Stimulated activated naive CD8-positive, alpha-beta T cell treated with anti-CD3 and anti-CD28 coated beads, Interleukin-15, Interleukin-2, amounts not matched to agents 100 ng/mL and 50 ng/mL, for 24 hours (primary cell): ENCODE measurements at regions not wholly inside any gene's neighbourhood (a gene's known extent, or its start where the extent isn't known, plus 50 kb on each side); places are given as distances from the start of the nearest gene placed in this dataset.

Experiments used
- H3K27ac Mint-ChIP-seq: one replicate; pipeline ENCODE4 v1.8.0; 2021; ENCODE audit warnings: mild to moderate bottlenecking, mixed read lengths
- H3K27me3 Mint-ChIP-seq: one replicate; pipeline ENCODE4 v1.8.0; 2021; ENCODE audit warnings: mixed read lengths
- H3K36me3 Mint-ChIP-seq: one replicate; pipeline ENCODE4 v1.8.0; 2021; ENCODE audit warnings: low read depth, mixed read lengths
- H3K4me1 Mint-ChIP-seq: one replicate; pipeline ENCODE4 v1.8.0; 2021; ENCODE audit warnings: low read depth, mixed read lengths
- H3K4me3 Mint-ChIP-seq: one replicate; pipeline ENCODE4 v1.8.0; 2021; ENCODE audit warnings: mild to moderate bottlenecking, mixed read lengths
- H3K9me3 Mint-ChIP-seq: one replicate; pipeline ENCODE4 v1.8.0; 2021; ENCODE audit warnings: mixed read lengths

- Mint-ChIP-seq H3K27me3 (no peaks in the 10 kb centered on the region), H3K4me1 (no peaks in the 10 kb centered on the region), H3K4me3 (no peak overlapping the region), H3K9me3 (peaks cover 7% of the 10 kb centered on the region), H3K36me3 (no peaks in the 10 kb centered on the region), H3K27ac (no peak overlapping the region)
Observed at GRCh38 chr2:138210487-138210886, 246.2 kb downstream of the HNMT start.

- Mint-ChIP-seq H3K36me3 (no peaks in the 10 kb centered on the region), H3K9me3 (peaks cover 7% of the 10 kb centered on the region), H3K27me3 (no peaks in the 10 kb centered on the region), H3K4me3 (no peak overlapping the region), H3K4me1 (no peaks in the 10 kb centered on the region), H3K27ac (no peak overlapping the region)
Observed at GRCh38 chr2:138212434-138212833, 248.2 kb downstream of the HNMT start.

- Mint-ChIP-seq H3K4me3 (no peak overlapping the region), H3K27ac (no peak overlapping the region), H3K9me3 (peaks cover 7% of the 10 kb centered on the region), H3K4me1 (no peaks in the 10 kb centered on the region), H3K36me3 (no peaks in the 10 kb centered on the region), H3K27me3 (no peaks in the 10 kb centered on the region)
Observed at GRCh38 chr2:138213084-138213483, 248.8 kb downstream of the HNMT start.

- H3K9me3 Mint-ChIP-seq: peaks cover 7% of the 10 kb centered on the region
- no peaks in the 10 kb centered on the region for H3K36me3 Mint-ChIP-seq
- H3K4me1 Mint-ChIP-seq: no peaks in the 10 kb centered on the region
- H3K27me3 Mint-ChIP-seq: no peaks in the 10 kb centered on the region
- no peak overlapping the region for H3K4me3 Mint-ChIP-seq
- no peak overlapping the region for H3K27ac Mint-ChIP-seq
Observed at GRCh38 chr2:138213624-138214023, 249.4 kb downstream of the HNMT start.

GRCh38 chr2:138215958-138216357, 251.7 kb downstream of the HNMT start:
- no peak overlapping the region for H3K27ac Mint-ChIP-seq
- no peaks in the 10 kb centered on the region for H3K4me1 Mint-ChIP-seq
- H3K9me3 Mint-ChIP-seq: peaks cover 5% of the 10 kb centered on the region
- H3K27me3 Mint-ChIP-seq: no peaks in the 10 kb centered on the region
- no peaks in the 10 kb centered on the region for H3K36me3 Mint-ChIP-seq
- H3K4me3 Mint-ChIP-seq: no peak overlapping the region

GRCh38 chr2:138217975-138218374, 253.7 kb downstream of the HNMT start:
- no peaks in the 10 kb centered on the region for H3K36me3 Mint-ChIP-seq
- no peak overlapping the region for H3K4me3 Mint-ChIP-seq
- H3K27me3 Mint-ChIP-seq: no peaks in the 10 kb centered on the region
- H3K9me3 Mint-ChIP-seq: no peaks in the 10 kb centered on the region
- no peaks in the 10 kb centered on the region for H3K4me1 Mint-ChIP-seq
- H3K27ac Mint-ChIP-seq: no peak overlapping the region

GRCh38 chr2:138218397-138218796, 254.1 kb downstream of the HNMT start:
- Mint-ChIP-seq H3K4me1 (no peaks in the 10 kb centered on the region), H3K36me3 (no peaks in the 10 kb centered on the region), H3K27me3 (no peaks in the 10 kb centered on the region), H3K27ac (no peak overlapping the region), H3K9me3 (no peaks in the 10 kb centered on the region), H3K4me3 (no peak overlapping the region)

- Mint-ChIP-seq H3K36me3 (no peaks in the 10 kb centered on the region), H3K4me1 (no peaks in the 10 kb centered on the region), H3K4me3 (no peak overlapping the region), H3K27me3 (no peaks in the 10 kb centered on the region), H3K9me3 (no peaks in the 10 kb centered on the region), H3K27ac (no peak overlapping the region)
Observed at GRCh38 chr2:138219961-138220360, 255.7 kb downstream of the HNMT start.

GRCh38 chr2:138221358-138221757, 257.1 kb downstream of the HNMT start:
- Mint-ChIP-seq H3K27ac (no peak overlapping the region), H3K9me3 (no peaks in the 10 kb centered on the region), H3K4me1 (no peaks in the 10 kb centered on the region), H3K36me3 (no peaks in the 10 kb centered on the region), H3K27me3 (no peaks in the 10 kb centered on the region), H3K4me3 (no peak overlapping the region)

- H3K27me3 Mint-ChIP-seq: no peaks in the 10 kb centered on the region
- no peaks in the 10 kb centered on the region for H3K9me3 Mint-ChIP-seq
- no peaks in the 10 kb centered on the region for H3K36me3 Mint-ChIP-seq
- no peak overlapping the region for H3K27ac Mint-ChIP-seq
- no peak overlapping the region for H3K4me3 Mint-ChIP-seq
- no peaks in the 10 kb centered on the region for H3K4me1 Mint-ChIP-seq
Observed at GRCh38 chr2:138223319-138223718, 259.0 kb downstream of the HNMT start.

- Mint-ChIP-seq H3K36me3 (no peaks in the 10 kb centered on the region), H3K4me3 (no peak overlapping the region), H3K27ac (no peak overlapping the region), H3K4me1 (no peaks in the 10 kb centered on the region), H3K9me3 (no peaks in the 10 kb centered on the region), H3K27me3 (no peaks in the 10 kb centered on the region)
Observed at GRCh38 chr2:138227195-138227594, 262.9 kb downstream of the HNMT start.

- peaks cover 2% of the 10 kb centered on the region for H3K9me3 Mint-ChIP-seq
- no peaks in the 10 kb centered on the region for H3K36me3 Mint-ChIP-seq
- H3K4me1 Mint-ChIP-seq: no peaks in the 10 kb centered on the region
- H3K27me3 Mint-ChIP-seq: no peaks in the 10 kb centered on the region
- no peak overlapping the region for H3K4me3 Mint-ChIP-seq
- H3K27ac Mint-ChIP-seq: no peak overlapping the region
Observed at GRCh38 chr2:138228101-138228500, 263.8 kb downstream of the HNMT start.

- Mint-ChIP-seq H3K27me3 (no peaks in the 10 kb centered on the region), H3K9me3 (peaks cover 7% of the 10 kb centered on the region), H3K4me1 (peaks cover 5% of the 10 kb centered on the region), H3K36me3 (no peaks in the 10 kb centered on the region), H3K4me3 (no peak overlapping the region), H3K27ac (no peak overlapping the region)
Observed at GRCh38 chr2:138234265-138234664, 267.3 kb upstream of the SPOPL start.

GRCh38 chr2:138235041-138235440, 266.5 kb upstream of the SPOPL start:
- H3K4me1 Mint-ChIP-seq: peaks cover 10% of the 10 kb centered on the region
- H3K27ac Mint-ChIP-seq: no peak overlapping the region
- H3K27me3 Mint-ChIP-seq: no peaks in the 10 kb centered on the region
- H3K36me3 Mint-ChIP-seq: no peaks in the 10 kb centered on the region
- H3K4me3 Mint-ChIP-seq: no peak overlapping the region
- peaks cover 7% of the 10 kb centered on the region for H3K9me3 Mint-ChIP-seq

- H3K27ac Mint-ChIP-seq: peak overlapping the region; percentile 57
- no peaks in the 10 kb centered on the region for H3K27me3 Mint-ChIP-seq
- peaks cover 11% of the 10 kb centered on the region for H3K4me1 Mint-ChIP-seq
- H3K4me3 Mint-ChIP-seq: no peak overlapping the region
- H3K9me3 Mint-ChIP-seq: peaks cover 7% of the 10 kb centered on the region
- H3K36me3 Mint-ChIP-seq: no peaks in the 10 kb centered on the region
Observed at GRCh38 chr2:138236142-138236541, 265.4 kb upstream of the SPOPL start.

GRCh38 chr2:138237667-138238384, 263.7 kb upstream of the SPOPL start:
- H3K36me3 Mint-ChIP-seq: no peaks in the 10 kb centered on the region
- H3K27ac Mint-ChIP-seq: no peak overlapping the region
- H3K4me1 Mint-ChIP-seq: peaks cover 11% of the 10 kb centered on the region
- peaks cover 7% of the 10 kb centered on the region for H3K9me3 Mint-ChIP-seq
- H3K27me3 Mint-ChIP-seq: no peaks in the 10 kb centered on the region
- no peak overlapping the region for H3K4me3 Mint-ChIP-seq
